ENCODE measurements at regions not wholly inside any gene's neighbourhood (a gene's known extent, or its start where the extent isn't known, plus 50 kb on each side); places are given as distances from the start of the nearest gene placed in this dataset.

DNA sequence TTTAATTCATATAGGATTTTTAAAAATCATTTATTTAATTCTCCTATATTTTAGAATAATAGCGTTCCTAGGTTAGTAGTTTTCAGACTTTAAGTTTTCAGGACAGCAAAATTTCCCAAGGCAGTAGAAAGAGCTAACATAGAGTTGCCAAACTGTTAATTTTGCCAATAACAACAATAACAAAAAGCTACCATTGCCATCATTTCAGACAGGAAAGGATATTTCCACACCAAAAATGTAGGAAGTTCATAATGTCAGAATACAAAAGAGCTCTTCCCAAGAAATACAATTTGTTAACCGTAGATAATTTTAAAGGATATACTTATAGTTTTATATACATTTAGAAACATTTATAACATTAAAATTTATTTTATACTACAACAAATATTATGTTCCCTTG lies 81.4 kb upstream of the EEA1 start:
- H3K4me3 Mint-ChIP-seq = no peak overlapping the region
- DNase-seq = no peak
- intact Hi-C loops (cut with micrococcal nuclease) = no loop called here
- ChIA-PET CTCF (interaction anchor here (0.6 to 0.9 kb wide), 2 partner anchors 218 to 409 kb away, joined by 3 to 5 read pairs; no protein-coding TSS in a partner anchor), POLR2A (interaction anchor here (0.9 to 1.1 kb wide), 2 partner anchors 23 to 29 kb away, joined by 3 read pairs; no protein-coding TSS in a partner anchor)
- no peak for ATAC-seq
- TF ChIP-seq CTCF (IDR thresholded peaks at IDR 0.05) = no peak
- H3K4me1 Mint-ChIP-seq (ENCODE audit: low read depth) = peaks cover 5% of the 10 kb centered on the region
- no peak overlapping the region for H3K27ac Mint-ChIP-seq
- H3K9me3 Mint-ChIP-seq = no peaks in the 10 kb centered on the region
- H3K36me3 Mint-ChIP-seq (ENCODE audit: low read depth) = no peaks in the 10 kb centered on the region
- H3K27me3 Mint-ChIP-seq = no peaks in the 10 kb centered on the region

- Mint-ChIP-seq H3K9me3 (no peaks in the 10 kb centered on the region), H3K27ac (no peak overlapping the region), H3K4me3 (no peak overlapping the region), H3K4me1 (ENCODE audit: low read depth) (peaks cover 5% of the 10 kb centered on the region), H3K36me3 (ENCODE audit: low read depth) (no peaks in the 10 kb centered on the region), H3K27me3 (no peaks in the 10 kb centered on the region)
- CTCF ChIA-PET = no interaction called here
- no peak for ATAC-seq
- intact Hi-C loops (cut with micrococcal nuclease) = no loop called here
- TF ChIP-seq CTCF (IDR thresholded peaks at IDR 0.05) = no peak
- DNase-seq = no peak
- POLR2A ChIA-PET = interaction anchor here (0.6 to 0.9 kb wide), 2 partner anchors 28 to 381 kb away, joined by 3 read pairs; no protein-coding TSS in a partner anchor
Measured at GRCh38 chr12:93011100-93011499, 82.0 kb upstream of the EEA1 start.

GRCh38 chr12:93015871-93016751 lies 87.0 kb upstream of the EEA1 start:
- Mint-ChIP-seq H3K4me1 (ENCODE audit: low read depth) (no peaks in the 10 kb centered on the region), H3K27me3 (no peaks in the 10 kb centered on the region), H3K27ac (no peak overlapping the region), H3K4me3 (no peak overlapping the region), H3K9me3 (no peaks in the 10 kb centered on the region), H3K36me3 (ENCODE audit: low read depth) (no peaks in the 10 kb centered on the region)
- ChIA-PET CTCF (interaction anchor here (1.4 kb wide), 1 partner anchor 8 kb away, joined by 3 read pairs; no protein-coding TSS in a partner anchor), POLR2A (no interaction called here)
- ATAC-seq (no peak), DNase-seq (no peak)
- TF ChIP-seq CTCF (IDR thresholded peaks at IDR 0.05) = no peak
- intact Hi-C loops (cut with micrococcal nuclease) = no loop called here

GRCh38 chr12:93016752-93017350 lies 87.8 kb upstream of the EEA1 start:
- TF ChIP-seq CTCF (IDR thresholded peaks at IDR 0.05) = no peak
- ATAC-seq (no peak), DNase-seq (no peak)
- POLR2A ChIA-PET = no interaction called here
- H3K4me1 Mint-ChIP-seq (ENCODE audit: low read depth) = no peaks in the 10 kb centered on the region
- H3K27me3 Mint-ChIP-seq = no peaks in the 10 kb centered on the region
- H3K4me3 Mint-ChIP-seq = no peak overlapping the region
- H3K27ac Mint-ChIP-seq = no peak overlapping the region
- H3K36me3 Mint-ChIP-seq (ENCODE audit: low read depth) = no peaks in the 10 kb centered on the region
- intact Hi-C loops (cut with micrococcal nuclease) = no loop called here
- no peaks in the 10 kb centered on the region for H3K9me3 Mint-ChIP-seq
- CTCF ChIA-PET = no interaction called here

- POLR2A ChIA-PET = no interaction called here
- Mint-ChIP-seq H3K36me3 (ENCODE audit: low read depth) (no peaks in the 10 kb centered on the region), H3K4me3 (no peak overlapping the region), H3K27ac (no peak overlapping the region), H3K27me3 (no peaks in the 10 kb centered on the region), H3K4me1 (ENCODE audit: low read depth) (no peaks in the 10 kb centered on the region), H3K9me3 (no peaks in the 10 kb centered on the region)
- DNase-seq (no peak), ATAC-seq (no peak)
- intact Hi-C loops (cut with micrococcal nuclease) = no loop called here
- no peak for TF ChIP-seq CTCF (IDR thresholded peaks at IDR 0.05)
- CTCF ChIA-PET = no interaction called here
Measured at GRCh38 chr12:93018610-93019009, 89.5 kb upstream of the EEA1 start.
